GM18870 (cell line): ENCODE measurements at regions not wholly inside any gene's neighbourhood (a gene's known extent, or its start where the extent isn't known, plus 50 kb on each side); places are given as distances from the start of the nearest gene placed in this dataset.
"Not testable (repeated sequence)": the region's sequence is repeated elsewhere in the genome, so short reads cannot be mapped to it uniquely, and the experiment has no call there.

Experiments
- ATAC-seq: cut with Tn5 transposase; IDR thresholded peaks from one replicate; pipeline ENCODE4 v1.9.1; 2021; ENCODE audit warnings: moderate library complexity; ENCODE audit not compliant: unreplicated experiment

- no peak for ATAC-seq
Measured at GRCh38 chr16:58828901-58829545, 94.9 kb upstream of the GOT2 start.

GRCh38 chr16:58824201-58824600 is 90.1 kb upstream of the GOT2 start:
- ATAC-seq: no peak

- no peak for ATAC-seq
Measured at GRCh38 chr16:58821886-58822285, 87.8 kb upstream of the GOT2 start.

- no peak for ATAC-seq
Measured at GRCh38 chr16:58820411-58820810, 86.3 kb upstream of the GOT2 start.

GRCh38 chr16:58815181-58815888 is 81.2 kb upstream of the GOT2 start:
- no peak for ATAC-seq

GRCh38 chr16:58814348-58814801 is 80.3 kb upstream of the GOT2 start:
- peak; percentile 77 for ATAC-seq

- no peak for ATAC-seq
Measured at GRCh38 chr16:58809213-58809612, 75.1 kb upstream of the GOT2 start.

- no peak for ATAC-seq
Measured at GRCh38 chr16:58807276-58807675, 73.2 kb upstream of the GOT2 start.

GRCh38 chr16:58801838-58802237 is 67.7 kb upstream of the GOT2 start:
- ATAC-seq: no peak

- no peak for ATAC-seq
Measured at GRCh38 chr16:58797137-58797801, 63.2 kb upstream of the GOT2 start.

GRCh38 chr16:58793366-58793765 is 59.2 kb upstream of the GOT2 start:
- no peak for ATAC-seq

GRCh38 chr16:58792188-58792587 is 58.1 kb upstream of the GOT2 start:
- no peak for ATAC-seq

GRCh38 chr16:58790816-58791557 is 56.9 kb upstream of the GOT2 start:
- not testable (repeated sequence) for ATAC-seq

GRCh38 chr16:58789351-58789750 is 55.2 kb upstream of the GOT2 start:
- no peak for ATAC-seq
